Endothelial cell of umbilical vein (primary cell): ENCODE measurements at regions not wholly inside any gene's neighbourhood (a gene's known extent, or its start where the extent isn't known, plus 50 kb on each side); places are given as distances from the start of the nearest gene placed in this dataset.

Experiments used
- BruUV-seq: library from RNA; stranded (reverse); fragments of 400-500 nt; replicated peaks from 2 replicates; lab custom pipeline; 2021; lab: Mats Ljungman, UMichigan
- CTCF ChIA-PET: fragments of 300-600, 350-600 bp; sonication (Branson Sonifier 250); formaldehyde crosslinking; loops from one replicate; lab custom pipeline; 2021; ENCODE audit warnings: antibody characterized with exemption, inconsistent platforms; lab: Charles Lee
- POLR2A ChIA-PET: fragments of 300-600, 350-600 bp; sonication (Branson Sonifier 250); formaldehyde crosslinking; loops from one replicate; lab custom pipeline; 2021; ENCODE audit warnings: antibody characterized with exemption, inconsistent platforms; lab: Charles Lee
- DNase-seq: peaks from one replicate; pipeline ENCODE4 v3.0.0-alpha.2; 2011; ENCODE audit warnings: low read depth, low spot score
- FAIRE-seq: peaks from 2 replicates; lab custom pipeline; 2011; peaks lifted over from hg19 to GRCh38; lab: Jason Lieb, UNC
- H2AFZ ChIP-seq: 2 replicates; pipeline ENCODE4 v1.6.0; 2012; ENCODE audit warnings: low read depth, low read length, control low read depth, inconsistent platforms
- H3K27ac ChIP-seq: 2 replicates; pipeline ENCODE4 v1.5.1; 2011; ENCODE audit warnings: low read depth, mild to moderate bottlenecking, control low read depth, low read length, moderate library complexity; ENCODE audit not compliant: insufficient read depth
- H3K27me3 ChIP-seq, 2 experiments: 2 replicates each; pipeline versions ENCODE4 v1.6.0 to v1.6.1; 2011; ENCODE audit warnings: low read length in 2 of 2, mixed read lengths in 1 of 2; ENCODE audit not compliant: control insufficient read depth in 2 of 2, insufficient read depth in 2 of 2
- H3K36me3 ChIP-seq, 2 experiments: 2 replicates in 1 of 2; 3 replicates in 1 of 2; pipeline ENCODE4 v1.5.1; 2011; ENCODE audit warnings: low read length in 2 of 2, mild to moderate bottlenecking in 1 of 2, moderate library complexity in 1 of 2; ENCODE audit not compliant: control insufficient read depth in 2 of 2, insufficient read depth in 2 of 2; ENCODE audit errors: extremely low read depth in 1 of 2
- H3K4me1 ChIP-seq: 3 replicates; pipeline ENCODE4 v1.5.1; 2011; ENCODE audit warnings: mild to moderate bottlenecking, low read length; ENCODE audit not compliant: control insufficient read depth, insufficient read depth; ENCODE audit errors: extremely low read depth
- H3K4me2 ChIP-seq: 2 replicates; pipeline ENCODE4 v1.6.1; 2011; ENCODE audit warnings: low read length, control low read depth, mixed read lengths; ENCODE audit not compliant: insufficient read depth
- H3K4me3 ChIP-seq, 3 experiments: fragments of 200-600 bp in 1 of 3; sonication (generic), shearing (Covaris generic) in 1 of 3; replicated peaks in 1 of 3; 2 replicates each; pipeline ENCODE4 v1.5.1; 2011 to 2016; ENCODE audit warnings: control low read depth in 3 of 3, low read length in 3 of 3, mild to moderate bottlenecking in 2 of 3, inconsistent platforms in 1 of 3, low read depth in 1 of 3, moderate library complexity in 1 of 3; ENCODE audit not compliant: insufficient read depth in 1 of 3
- H3K79me2 ChIP-seq: 2 replicates; pipeline ENCODE4 v1.6.0; 2012; ENCODE audit warnings: low read length, inconsistent platforms; ENCODE audit not compliant: control insufficient read depth, insufficient read depth
- H3K9ac ChIP-seq: replicated peaks from 2 replicates; pipeline ENCODE3; 2011; ENCODE audit warnings: low read length, control low read depth; ENCODE audit not compliant: insufficient read depth; ENCODE audit errors: extremely low read depth
- H3K9me1 ChIP-seq: replicated peaks from 3 replicates; pipeline ENCODE4 v1.6.0; 2011; ENCODE audit warnings: mild to moderate bottlenecking, low read length; ENCODE audit not compliant: control insufficient read depth, insufficient read depth; ENCODE audit errors: extremely low read depth
- H3K9me3 ChIP-seq: replicated peaks from 2 replicates; pipeline ENCODE4 v1.5.1; 2012; ENCODE audit warnings: low read length, inconsistent platforms; ENCODE audit not compliant: control insufficient read depth, insufficient read depth
- H4K20me1 ChIP-seq: replicated peaks from 2 replicates; pipeline ENCODE3; 2011; ENCODE audit warnings: mild to moderate bottlenecking, low read length; ENCODE audit not compliant: control insufficient read depth, insufficient read depth; ENCODE audit errors: extremely low read depth
- CTCF ChIP-seq, 2 donors: IDR thresholded peaks; 1 replicate in 1 of 2; 2 replicates in 1 of 2; pipeline ENCODE4 v1.5.1; 2011; ENCODE audit warnings: low read length in 2 of 2, mild to moderate bottlenecking in 2 of 2, moderate library complexity in 2 of 2, control low read depth in 1 of 2, inconsistent platforms in 1 of 2, low read depth in 1 of 2; ENCODE audit not compliant: insufficient read depth in 1 of 2; ENCODE audit errors: extremely low read depth in 1 of 2
- EZH2 ChIP-seq: IDR thresholded peaks from 2 replicates; pipeline ENCODE4 v1.6.1; 2012; ENCODE audit warnings: borderline replicate concordance, low read depth, mild to moderate bottlenecking, moderate library complexity, low read length, inconsistent platforms; ENCODE audit not compliant: severe bottlenecking
- FOS ChIP-seq: IDR thresholded peaks from 2 replicates; pipeline ENCODE4 v1.6.1; 2011; ENCODE audit warnings: mild to moderate bottlenecking, low read length, moderate library complexity, borderline replicate concordance; ENCODE audit not compliant: insufficient read depth
- GATA2 ChIP-seq: IDR thresholded peaks from 2 replicates; pipeline ENCODE4 v1.7.0; 2011; ENCODE audit warnings: low read depth, mild to moderate bottlenecking, moderate library complexity, mixed read lengths, low read length; ENCODE audit not compliant: insufficient read length, insufficient read depth
- JUN ChIP-seq: IDR thresholded peaks from 2 replicates; pipeline ENCODE4 v1.6.1; 2011; ENCODE audit warnings: borderline replicate concordance, low read depth; ENCODE audit not compliant: insufficient read length, insufficient read depth
- MAX ChIP-seq: IDR thresholded peaks from 2 replicates; pipeline ENCODE4 v1.6.1; 2011; ENCODE audit not compliant: insufficient read depth, insufficient read length
- MYC ChIP-seq: IDR thresholded peaks from one replicate; pipeline ENCODE4 v1.6.1; 2011; ENCODE audit warnings: mild to moderate bottlenecking, low read depth, low read length
- POLR2A ChIP-seq: IDR thresholded peaks from 2 replicates; pipeline ENCODE4 v1.6.1; 2012; ENCODE audit warnings: low read depth, mild to moderate bottlenecking, control low read depth, low read length
- POLR2AphosphoS5 ChIP-seq: IDR thresholded peaks from 2 replicates; pipeline ENCODE4 v1.6.1; 2012; ENCODE audit warnings: low read depth, mild to moderate bottlenecking, control low read depth, low read length, moderate library complexity; ENCODE audit not compliant: insufficient read depth
- dilution Hi-C: fragments of 300-500 bp; cut with MboI; formaldehyde crosslinking; loops from one replicate; pipeline ENCODE4 v1.15.0; 2019; ENCODE audit warnings: low sequenced_read_pairs; ENCODE audit not compliant: extremely low pct_ligation_motif_present
- intact Hi-C: fragments of 100-400 bp; cut with micrococcal nuclease; formaldehyde crosslinking; loops from one replicate; pipeline ENCODE4 v1.10.0; 2022

GRCh38 chr1:59243978-59244377 lies 52.9 kb upstream of the FGGY start:
- Histone ChIP-seq H2AFZ (no peak overlapping the region), H3K4me1 (no peaks in the 10 kb centered on the region), H3K9me1 (no peaks in the 10 kb centered on the region), H3K4me2 (no peak overlapping the region), H3K27me3 (no peaks in the 10 kb centered on the region), H3K27ac (no peak overlapping the region), H3K79me2 (no peaks in the 10 kb centered on the region), H4K20me1 (no peaks in the 10 kb centered on the region), H3K36me3 (no peaks in the 10 kb centered on the region), H3K9me3 (no peaks in the 10 kb centered on the region), H3K9ac (no peak overlapping the region), H3K4me3 (no peak overlapping the region)
- intact Hi-C loops: no loop called here
- no peak for FAIRE-seq
- TF ChIP-seq MYC: no peak
- no peak for TF ChIP-seq GATA2
- TF ChIP-seq POLR2AphosphoS5: no peak
- TF ChIP-seq MAX: no peak
- no peak for TF ChIP-seq CTCF (IDR thresholded peaks at IDR 0.05; ENCODE audit: extremely low read depth in 1 of 2, insufficient read depth in 1 of 2, low read depth in 1 of 2, low read length in 2 of 2)
- TF ChIP-seq JUN: no peak
- no peak for TF ChIP-seq FOS
- no peak for TF ChIP-seq EZH2
- no peak for TF ChIP-seq POLR2A
- no TSS peak for BruUV-seq
- ChIA-PET CTCF (no interaction called here), POLR2A (no interaction called here)
- DNase-seq: no peak
- dilution Hi-C loops: no loop called here
